AG08396 (cell line): ENCODE measurements at regions not wholly inside any gene's neighbourhood (a gene's known extent, or its start where the extent isn't known, plus 50 kb on each side); places are given as distances from the start of the nearest gene placed in this dataset.
A peak's percentile ranks its signal among the peaks of the same experiment; 100 is the strongest.

Source experiments
- DNase-seq: peaks from one replicate; pipeline ENCODE4 v3.0.0; 2012; ENCODE audit warnings: low spot score, mixed read lengths

- no peak for DNase-seq
These were observed 278.9 kb upstream of the CRY1 start for GRCh38 chr12:107372229-107372658.

- no peak for DNase-seq
These were observed 280.0 kb upstream of the CRY1 start for GRCh38 chr12:107373238-107373809.

- no peak for DNase-seq
These were observed 281.0 kb upstream of the CRY1 start for GRCh38 chr12:107374161-107374840.

GRCh38 chr12:107375231-107375630, 281.9 kb upstream of the CRY1 start:
- no peak for DNase-seq

- no peak for DNase-seq
These were observed 284.4 kb upstream of the CRY1 start for GRCh38 chr12:107377596-107378385.

- no peak for DNase-seq
These were observed 285.3 kb upstream of the CRY1 start for GRCh38 chr12:107378609-107379008.

- DNase-seq = peak; percentile 35
These were observed 285.9 kb upstream of the CRY1 start for GRCh38 chr12:107379142-107379851.

- DNase-seq = peak; percentile 74
These were observed 286.7 kb upstream of the CRY1 start for GRCh38 chr12:107379852-107380567.

- DNase-seq = no peak
These were observed 291.3 kb upstream of the CRY1 start for GRCh38 chr12:107384645-107385044.

- DNase-seq = no peak
These were observed 292.2 kb upstream of the CRY1 start for GRCh38 chr12:107385509-107385908.

- no peak for DNase-seq
These were observed 293.2 kb upstream of the CRY1 start for GRCh38 chr12:107386569-107386968.

- DNase-seq = no peak
These were observed 294.9 kb upstream of the CRY1 start for GRCh38 chr12:107388263-107388662.

- DNase-seq = no peak
These were observed 295.2 kb upstream of the PWP1 start for GRCh38 chr12:107390414-107390813.

- DNase-seq = no peak
These were observed 292.4 kb upstream of the PWP1 start for GRCh38 chr12:107393043-107393717.

- no peak for DNase-seq
These were observed 290.9 kb upstream of the PWP1 start for GRCh38 chr12:107394693-107395092.

- DNase-seq = no peak
These were observed 289.8 kb upstream of the PWP1 start for GRCh38 chr12:107395817-107396216.

- no peak for DNase-seq
These were observed 288.6 kb upstream of the PWP1 start for GRCh38 chr12:107396991-107397390.

GRCh38 chr12:107397890-107398500, 287.6 kb upstream of the PWP1 start:
- DNase-seq = no peak

- no peak for DNase-seq
These were observed 286.6 kb upstream of the PWP1 start for GRCh38 chr12:107399046-107399445.

GRCh38 chr12:107400686-107401447, 284.7 kb upstream of the PWP1 start:
- DNase-seq = no peak
